ENCODE measurements at regions not wholly inside any gene's neighbourhood (a gene's known extent, or its start where the extent isn't known, plus 50 kb on each side); places are given as distances from the start of the nearest gene placed in this dataset.

- Histone ChIP-seq H3K4me1 (ENCODE audit: control insufficient read depth in 4 of 4, insufficient read depth in 4 of 4, low read length in 3 of 4) (no peaks in the 10 kb centered on the region), H3K36me3 (ENCODE audit: control insufficient read depth in 4 of 4, insufficient read depth in 3 of 4, low read depth in 1 of 4, low read length in 3 of 4) (no peaks in the 10 kb centered on the region), H3K27ac (ENCODE audit: low read depth in 1 of 2, low read length in 2 of 2) (no peak overlapping the region), H3K9me3 (ENCODE audit: control insufficient read depth in 4 of 4, low read length in 3 of 4) (no peaks in the 10 kb centered on the region), H3K27me3 (ENCODE audit: control insufficient read depth in 4 of 4, insufficient read depth in 4 of 4, low read length in 3 of 4) (peaks cover 0 to 9% (median 0%) of the 10 kb centered on the region in 4 donors), H3K4me3 (ENCODE audit: low read depth in 1 of 3, low read length in 3 of 3) (no peak overlapping the region), H3K9ac (ENCODE audit: low read depth in 1 of 2, low read length in 2 of 2) (no peak overlapping the region)
- no peak for DNase-seq (ENCODE audit: low spot score)
- TF ChIP-seq YY1 (IDR thresholded peaks at IDR 0.05), result no peak
- no peak for TF ChIP-seq TAF1 (conservative IDR thresholded peaks at IDR 0.05)
- no peak for TF ChIP-seq ZBTB33 (IDR thresholded peaks at IDR 0.05)
- TF ChIP-seq REST (IDR thresholded peaks at IDR 0.05), result no peak
- no peak for TF ChIP-seq RXRA (IDR thresholded peaks at IDR 0.05)
- TF ChIP-seq HNF4G (IDR thresholded peaks at IDR 0.05), result no peak
- WGBS, result 74% methylated on average over 7 of the region's 7 CpGs
Measured at GRCh38 chr15:100730129-100730528, 127.7 kb downstream of the ASB7 start.

DNA sequence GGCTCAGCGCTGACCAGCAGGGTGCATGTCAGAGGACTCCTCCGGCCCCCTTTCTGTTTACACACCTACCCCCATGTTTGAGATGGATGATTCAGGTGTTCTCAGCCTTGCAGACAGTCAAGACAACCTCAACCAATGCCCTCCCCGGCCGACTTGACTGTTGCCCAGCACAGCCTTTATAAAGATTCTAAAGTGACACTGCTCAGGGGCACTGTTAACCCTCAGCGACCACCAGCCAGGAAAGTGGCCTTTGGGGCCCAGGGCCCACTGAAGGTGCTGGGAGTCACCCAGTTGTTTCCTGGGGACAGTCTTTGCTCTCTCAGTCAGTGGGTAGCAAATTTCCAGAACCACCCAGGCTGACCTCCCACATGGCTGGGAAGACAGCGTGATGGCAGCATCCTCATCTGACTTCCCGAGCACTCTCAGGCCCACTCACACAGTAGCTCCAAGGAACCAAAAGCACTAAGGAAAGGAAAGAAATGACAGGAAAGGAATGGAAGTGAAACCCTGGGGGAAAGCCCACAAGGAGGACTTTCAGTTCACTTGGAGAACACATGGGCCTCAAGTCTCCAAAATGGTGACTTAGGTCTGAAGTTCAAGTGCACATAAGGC lies 128.4 kb downstream of the ASB7 start:
- Histone ChIP-seq H3K4me3 (ENCODE audit: low read depth in 1 of 3, low read length in 3 of 3) (no peak overlapping the region), H3K36me3 (ENCODE audit: control insufficient read depth in 4 of 4, insufficient read depth in 3 of 4, low read depth in 1 of 4, low read length in 3 of 4) (no peaks in the 10 kb centered on the region), H3K27me3 (ENCODE audit: control insufficient read depth in 4 of 4, insufficient read depth in 4 of 4, low read length in 3 of 4) (peaks cover 0 to 6% (median 0%) of the 10 kb centered on the region in 4 donors), H3K27ac (ENCODE audit: low read depth in 1 of 2, low read length in 2 of 2) (no peak overlapping the region), H3K9me3 (ENCODE audit: control insufficient read depth in 4 of 4, low read length in 3 of 4) (no peaks in the 10 kb centered on the region), H3K9ac (ENCODE audit: low read depth in 1 of 2, low read length in 2 of 2) (no peak overlapping the region), H3K4me1 (ENCODE audit: control insufficient read depth in 4 of 4, insufficient read depth in 4 of 4, low read length in 3 of 4) (no peaks in the 10 kb centered on the region)
- no peak for TF ChIP-seq CTCF (IDR thresholded peaks at IDR 0.05; ENCODE audit: low read depth, low read length, missing input control)
- TF ChIP-seq JUND (IDR thresholded peaks at IDR 0.05), result no peak
- TF ChIP-seq MAX (IDR thresholded peaks at IDR 0.05), result no peak
- no peak for TF ChIP-seq EGR1 (IDR thresholded peaks at IDR 0.05; ENCODE audit: low read depth in 2 of 2)
- no peak for TF ChIP-seq ZBTB33 (IDR thresholded peaks at IDR 0.05)
- TF ChIP-seq HNF4A (conservative IDR thresholded peaks at IDR 0.05), result no peak
- no peak for TF ChIP-seq SP1 (IDR thresholded peaks at IDR 0.05)
- TF ChIP-seq TAF1 (conservative IDR thresholded peaks at IDR 0.05), result no peak
- TF ChIP-seq RAD21 (IDR thresholded peaks at IDR 0.05), result no peak
- DNase-seq (ENCODE audit: low spot score), result no peak
- 85% methylated on average over 7 of the region's 7 CpGs for WGBS

Measured in liver (tissue), 8 donors.